K562 (cell line): ENCODE measurements at regions not wholly inside any gene's neighbourhood (a gene's known extent, or its start where the extent isn't known, plus 50 kb on each side); places are given as distances from the start of the nearest gene placed in this dataset.

Source experiments
- ATAC-seq: fragments of 200-7000 bp; cut with Tn5 transposase; 3 replicates; pipeline ENCODE4 v1.9.1; 2020; ENCODE audit warnings: moderate library complexity
- BruUV-seq: library from RNA; stranded (reverse); fragments of 400-500 nt; replicated peaks from 2 replicates; lab custom pipeline; 2021; lab: Mats Ljungman, UMichigan
- CTCF ChIA-PET: fragments of 300-600 bp; formaldehyde crosslinking; extraction: SDS; loops from one replicate; lab custom pipeline; 2021; ENCODE audit warnings: low intra/inter-chr PET ratio; lab: Yijun Ruan, JAX
- POLR2A ChIA-PET: fragments of 300-600, 350-650 bp; sonication (Branson Sonifier 250); formaldehyde crosslinking; extraction: SDS; loops from one replicate; lab custom pipeline; 2021; ENCODE audit warnings: antibody characterized with exemption, inconsistent platforms; lab: Yijun Ruan, JAX
- DNase-seq, 4 experiments: peaks; one replicate each; pipeline versions ENCODE4 v3.0.0 to v3.0.0-alpha.2; 2011 to 2018; ENCODE audit warnings: low spot score in 3 of 4, mixed read lengths in 3 of 4; ENCODE audit errors: extremely low read depth in 1 of 4
- FAIRE-seq: peaks from 2 replicates; lab custom pipeline; 2011; peaks lifted over from hg19 to GRCh38; lab: Jason Lieb, UNC
- H2AFZ ChIP-seq: 2 replicates; pipeline ENCODE4 v1.6.0; 2011; ENCODE audit warnings: low read depth, low read length, control low read depth, inconsistent platforms
- H3K27ac ChIP-seq: fragments of 200-600 bp; 3 replicates; pipeline ENCODE4 v1.8.0; 2011; ENCODE audit warnings: low read depth, mild to moderate bottlenecking, control low read depth, inconsistent platforms, low read length, moderate library complexity, mixed read lengths; ENCODE audit errors: extremely low read depth
- H3K27me3 ChIP-seq, 2 experiments: fragments of 300-600 bp in 1 of 2; 2 replicates in 1 of 2; 3 replicates in 1 of 2; pipeline versions ENCODE4 v1.6.0 to v1.8.0; 2011; ENCODE audit warnings: inconsistent platforms in 2 of 2, low read length in 2 of 2, mild to moderate bottlenecking in 1 of 2, mixed read lengths in 1 of 2, moderate library complexity in 1 of 2; ENCODE audit not compliant: control insufficient read depth in 2 of 2, insufficient read depth in 2 of 2
- H3K36me3 ChIP-seq: fragments of 300-600 bp; 3 replicates; pipeline ENCODE4 v1.8.0; 2011; ENCODE audit warnings: mild to moderate bottlenecking, low read length, inconsistent platforms; ENCODE audit not compliant: control insufficient read depth, insufficient read depth
- H3K4me1 ChIP-seq, 2 experiments: fragments of 200-600 bp in 1 of 2; replicated peaks in 1 of 2; 2 replicates in 1 of 2; 3 replicates in 1 of 2; pipeline versions ENCODE4 v1.5.1 to v1.8.0; 2011; ENCODE audit warnings: inconsistent platforms in 2 of 2, low read length in 2 of 2, mild to moderate bottlenecking in 1 of 2, mixed read lengths in 1 of 2, moderate library complexity in 1 of 2; ENCODE audit not compliant: control insufficient read depth in 2 of 2, insufficient read depth in 2 of 2
- H3K4me2 ChIP-seq: 2 replicates; pipeline ENCODE4 v1.6.1; 2011; ENCODE audit warnings: low read length, control low read depth, inconsistent platforms, mixed read lengths; ENCODE audit not compliant: insufficient read depth
- H3K4me3 ChIP-seq: fragments of 200-600 bp; sonication (generic), shearing (Covaris generic); 2 replicates; pipeline ENCODE4 v1.5.1; 2016; ENCODE audit warnings: control low read depth, inconsistent platforms
- H3K79me2 ChIP-seq: fragments of 200-600 bp; 3 replicates; pipeline ENCODE4 v1.8.0; 2011; ENCODE audit warnings: low read length, inconsistent platforms; ENCODE audit not compliant: control insufficient read depth, insufficient read depth
- H3K9ac ChIP-seq, 2 experiments: 2 replicates each; pipeline versions ENCODE4 v1.6.0 to v1.6.1; 2011; ENCODE audit warnings: low read depth in 2 of 2, low read length in 2 of 2, control low read depth in 1 of 2, inconsistent platforms in 1 of 2, mild to moderate bottlenecking in 1 of 2, mixed read lengths in 1 of 2; ENCODE audit not compliant: insufficient read depth in 1 of 2
- H3K9me1 ChIP-seq: one replicate; pipeline ENCODE4 v1.6.0; 2011; ENCODE audit warnings: inconsistent platforms, mild to moderate bottlenecking, low read length, moderate library complexity; ENCODE audit not compliant: control insufficient read depth, insufficient read depth
- H3K9me3 ChIP-seq: replicated peaks from 2 replicates; pipeline ENCODE4 v1.5.1; 2011; ENCODE audit warnings: low read depth, low read length, inconsistent platforms; ENCODE audit not compliant: control insufficient read depth, insufficient read depth
- H4K20me1 ChIP-seq: replicated peaks from 2 replicates; pipeline ENCODE4 v1.6.1; 2011; ENCODE audit warnings: low read length, inconsistent platforms, mixed read lengths; ENCODE audit not compliant: control insufficient read depth, insufficient read depth
- DIDO1 ChIP-seq: fragments of 450-650 bp; IDR thresholded peaks from 2 replicates; pipeline ENCODE4 v1.6.1; 2016; ENCODE audit warnings: low read depth, missing biosample characterization, missing genetic modification characterization
- KAT2B ChIP-seq: IDR thresholded peaks from one replicate; pipeline ENCODE4 v1.6.1; 2012; ENCODE audit warnings: low read depth, mild to moderate bottlenecking, control low read depth, inconsistent platforms, low read length, moderate library complexity
- NONO ChIP-seq, 2 experiments: fragments of 200-400 bp in 1 of 2; fragments of 450-650 bp in 1 of 2; formaldehyde crosslinking in 1 of 2; IDR thresholded peaks; 2 replicates each; pipeline ENCODE4 v1.6.1; 2017; ENCODE audit warnings: low read depth in 2 of 2, mild to moderate bottlenecking in 2 of 2, moderate library complexity in 2 of 2, low read length in 1 of 2
- NUFIP1 ChIP-seq: fragments of 450-650 bp; IDR thresholded peaks from 2 replicates; pipeline ENCODE4 v1.6.1; 2018; ENCODE audit not compliant: partially characterized antibody
- STAT5B ChIP-seq: fragments of 250-450 bp; sonication (Bioruptor Pico); IDR thresholded peaks from 2 replicates; pipeline ENCODE4 v1.8.0; 2021; ENCODE audit warnings: mild to moderate bottlenecking, inconsistent platforms
- in situ Hi-C: fragments of 300-500 bp; cut with MboI; formaldehyde crosslinking; loops from 4 replicates; pipeline ENCODE4 v1.15.0; 2018; ENCODE audit warnings: inconsistent platforms, mixed read lengths
- intact Hi-C: fragments of 100-400 bp; cut with micrococcal nuclease; formaldehyde crosslinking; loops from 2 replicates; pipeline ENCODE4 v1.14.2; 2022
- TF ChIP-seq, protein P1 (sequence below): fragments of 250-450 bp; sonication (Bioruptor Pico); IDR thresholded peaks from 2 replicates; pipeline ENCODE4 v1.5.0; 2021; ENCODE audit warnings: mild to moderate bottlenecking, borderline replicate concordance
- TF ChIP-seq, protein P2 (sequence below): fragments of 250-450 bp; sonication (Bioruptor Pico); IDR thresholded peaks from 2 replicates; pipeline ENCODE4 v1.4.0; 2020; ENCODE audit warnings: borderline replicate concordance
- TF ChIP-seq, protein P3 (sequence below): fragments of 250-450 bp; sonication (Bioruptor Pico); IDR thresholded peaks from 2 replicates; pipeline ENCODE4 v1.5.0; 2021
- TF ChIP-seq, protein P4 (sequence below): fragments of 450-650 bp; IDR thresholded peaks from 2 replicates; pipeline ENCODE4 v1.7.0; 2016; ENCODE audit warnings: borderline replicate concordance
- TF ChIP-seq, protein P5 (sequence below): fragments of 450-650 bp; IDR thresholded peaks from 2 replicates; pipeline ENCODE4 v1.6.1; 2016; ENCODE audit warnings: antibody characterized with exemption
- TF ChIP-seq, protein P6 (sequence below): fragments of 450-650 bp; IDR thresholded peaks from 2 replicates; pipeline ENCODE4 v1.6.1; 2016; ENCODE audit warnings: missing biosample characterization, missing genetic modification characterization

DNA sequence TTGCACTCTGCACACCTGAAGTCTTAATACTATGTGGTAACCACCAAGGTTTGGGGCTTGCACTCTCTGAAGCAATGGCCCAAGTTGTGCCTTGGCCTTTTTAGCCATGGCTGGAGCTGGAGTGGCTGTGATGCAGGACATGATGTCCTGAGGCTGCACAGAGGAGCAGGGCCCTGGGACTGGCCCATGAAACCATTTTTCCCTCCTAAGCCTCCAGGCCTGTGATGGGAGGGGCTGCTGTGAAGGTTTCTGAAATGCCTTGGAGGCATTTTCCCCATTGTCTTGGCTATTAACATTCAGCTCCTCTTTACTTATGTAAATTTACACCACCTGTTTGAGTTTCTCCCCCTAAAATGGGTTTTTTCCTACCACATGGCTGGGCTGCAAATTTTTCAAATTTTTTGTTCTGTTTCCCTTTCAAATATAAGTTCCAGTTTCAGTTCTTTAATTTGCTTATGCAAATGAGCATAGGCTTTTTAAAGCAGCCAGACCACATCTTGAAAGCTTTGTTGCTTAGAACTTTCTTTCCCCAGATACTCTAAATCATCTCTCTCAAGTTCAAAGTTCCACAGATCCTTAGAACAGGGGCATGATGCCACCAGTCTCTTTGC, 237.4 kb upstream of the DMAC1 start:
- TF ChIP-seq STAT5B (CRISPR knock-in tag) (no peak), KAT2B (no peak), NUFIP1 (no peak), NONO (IDR thresholded peaks at IDR 0.05; ENCODE audit: low read depth in 2 of 2, low read length in 1 of 2) (no peak), DIDO1 (tag) (no peak)
- TF ChIP-seq, protein P1, sequence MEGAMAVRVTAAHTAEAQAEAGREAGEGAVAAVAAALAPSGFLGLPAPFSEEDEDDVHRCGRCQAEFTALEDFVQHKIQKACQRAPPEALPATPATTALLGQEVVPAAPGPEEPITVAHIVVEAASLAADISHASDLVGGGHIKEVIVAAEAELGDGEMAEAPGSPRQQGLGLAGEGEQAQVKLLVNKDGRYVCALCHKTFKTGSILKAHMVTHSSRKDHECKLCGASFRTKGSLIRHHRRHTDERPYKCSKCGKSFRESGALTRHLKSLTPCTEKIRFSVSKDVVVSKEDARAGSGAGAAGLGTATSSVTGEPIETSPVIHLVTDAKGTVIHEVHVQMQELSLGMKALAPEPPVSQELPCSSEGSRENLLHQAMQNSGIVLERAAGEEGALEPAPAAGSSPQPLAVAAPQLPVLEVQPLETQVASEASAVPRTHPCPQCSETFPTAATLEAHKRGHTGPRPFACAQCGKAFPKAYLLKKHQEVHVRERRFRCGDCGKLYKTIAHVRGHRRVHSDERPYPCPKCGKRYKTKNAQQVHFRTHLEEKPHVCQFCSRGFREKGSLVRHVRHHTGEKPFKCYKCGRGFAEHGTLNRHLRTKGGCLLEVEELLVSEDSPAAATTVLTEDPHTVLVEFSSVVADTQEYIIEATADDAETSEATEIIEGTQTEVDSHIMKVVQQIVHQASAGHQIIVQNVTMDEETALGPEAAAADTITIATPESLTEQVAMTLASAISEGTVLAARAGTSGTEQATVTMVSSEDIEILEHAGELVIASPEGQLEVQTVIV (CRISPR knock-in tag), result no peak
- TF ChIP-seq, protein P2, sequence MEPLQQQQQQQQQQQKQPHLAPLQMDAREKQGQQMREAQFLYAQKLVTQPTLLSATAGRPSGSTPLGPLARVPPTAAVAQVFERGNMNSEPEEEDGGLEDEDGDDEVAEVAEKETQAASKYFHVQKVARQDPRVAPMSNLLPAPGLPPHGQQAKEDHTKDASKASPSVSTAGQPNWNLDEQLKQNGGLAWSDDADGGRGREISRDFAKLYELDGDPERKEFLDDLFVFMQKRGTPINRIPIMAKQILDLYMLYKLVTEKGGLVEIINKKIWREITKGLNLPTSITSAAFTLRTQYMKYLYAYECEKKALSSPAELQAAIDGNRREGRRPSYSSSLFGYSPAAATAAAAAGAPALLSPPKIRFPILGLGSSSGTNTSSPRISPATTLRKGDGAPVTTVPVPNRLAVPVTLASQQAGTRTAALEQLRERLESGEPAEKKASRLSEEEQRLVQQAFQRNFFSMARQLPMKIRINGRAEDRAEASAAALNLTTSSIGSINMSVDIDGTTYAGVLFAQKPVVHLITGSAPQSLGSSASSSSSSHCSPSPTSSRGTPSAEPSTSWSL (CRISPR knock-in tag), result no peak
- TF ChIP-seq, protein P3, sequence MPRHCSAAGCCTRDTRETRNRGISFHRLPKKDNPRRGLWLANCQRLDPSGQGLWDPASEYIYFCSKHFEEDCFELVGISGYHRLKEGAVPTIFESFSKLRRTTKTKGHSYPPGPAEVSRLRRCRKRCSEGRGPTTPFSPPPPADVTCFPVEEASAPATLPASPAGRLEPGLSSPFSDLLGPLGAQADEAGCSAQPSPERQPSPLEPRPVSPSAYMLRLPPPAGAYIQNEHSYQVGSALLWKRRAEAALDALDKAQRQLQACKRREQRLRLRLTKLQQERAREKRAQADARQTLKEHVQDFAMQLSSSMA (CRISPR knock-in tag), result no peak
- TF ChIP-seq, protein P4, sequence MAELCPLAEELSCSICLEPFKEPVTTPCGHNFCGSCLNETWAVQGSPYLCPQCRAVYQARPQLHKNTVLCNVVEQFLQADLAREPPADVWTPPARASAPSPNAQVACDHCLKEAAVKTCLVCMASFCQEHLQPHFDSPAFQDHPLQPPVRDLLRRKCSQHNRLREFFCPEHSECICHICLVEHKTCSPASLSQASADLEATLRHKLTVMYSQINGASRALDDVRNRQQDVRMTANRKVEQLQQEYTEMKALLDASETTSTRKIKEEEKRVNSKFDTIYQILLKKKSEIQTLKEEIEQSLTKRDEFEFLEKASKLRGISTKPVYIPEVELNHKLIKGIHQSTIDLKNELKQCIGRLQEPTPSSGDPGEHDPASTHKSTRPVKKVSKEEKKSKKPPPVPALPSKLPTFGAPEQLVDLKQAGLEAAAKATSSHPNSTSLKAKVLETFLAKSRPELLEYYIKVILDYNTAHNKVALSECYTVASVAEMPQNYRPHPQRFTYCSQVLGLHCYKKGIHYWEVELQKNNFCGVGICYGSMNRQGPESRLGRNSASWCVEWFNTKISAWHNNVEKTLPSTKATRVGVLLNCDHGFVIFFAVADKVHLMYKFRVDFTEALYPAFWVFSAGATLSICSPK, result no peak
- TF ChIP-seq, protein P5, sequence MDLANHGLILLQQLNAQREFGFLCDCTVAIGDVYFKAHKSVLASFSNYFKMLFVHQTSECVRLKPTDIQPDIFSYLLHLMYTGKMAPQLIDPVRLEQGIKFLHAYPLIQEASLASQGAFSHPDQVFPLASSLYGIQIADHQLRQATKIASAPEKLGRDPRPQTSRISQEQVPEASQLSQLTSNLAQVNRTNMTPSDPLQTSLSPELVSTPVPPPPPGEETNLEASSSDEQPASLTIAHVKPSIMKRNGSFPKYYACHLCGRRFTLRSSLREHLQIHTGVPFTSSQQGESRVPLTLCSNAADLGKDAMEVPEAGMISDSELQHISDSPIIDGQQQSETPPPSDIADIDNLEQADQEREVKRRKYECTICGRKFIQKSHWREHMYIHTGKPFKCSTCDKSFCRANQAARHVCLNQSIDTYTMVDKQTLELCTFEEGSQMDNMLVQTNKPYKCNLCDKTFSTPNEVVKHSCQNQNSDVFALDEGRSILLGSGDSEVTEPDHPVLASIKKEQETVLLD, result no peak
- TF ChIP-seq, protein P6, sequence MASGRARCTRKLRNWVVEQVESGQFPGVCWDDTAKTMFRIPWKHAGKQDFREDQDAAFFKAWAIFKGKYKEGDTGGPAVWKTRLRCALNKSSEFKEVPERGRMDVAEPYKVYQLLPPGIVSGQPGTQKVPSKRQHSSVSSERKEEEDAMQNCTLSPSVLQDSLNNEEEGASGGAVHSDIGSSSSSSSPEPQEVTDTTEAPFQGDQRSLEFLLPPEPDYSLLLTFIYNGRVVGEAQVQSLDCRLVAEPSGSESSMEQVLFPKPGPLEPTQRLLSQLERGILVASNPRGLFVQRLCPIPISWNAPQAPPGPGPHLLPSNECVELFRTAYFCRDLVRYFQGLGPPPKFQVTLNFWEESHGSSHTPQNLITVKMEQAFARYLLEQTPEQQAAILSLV (tag), result no peak
- Histone ChIP-seq H2AFZ (no peak overlapping the region), H3K27ac (no peak overlapping the region), H4K20me1 (no peaks in the 10 kb centered on the region), H3K9ac (no peak overlapping the region), H3K9me1 (no peaks in the 10 kb centered on the region), H3K4me1 (no peaks in the 10 kb centered on the region), H3K36me3 (no peaks in the 10 kb centered on the region), H3K79me2 (no peaks in the 10 kb centered on the region), H3K4me2 (no peak overlapping the region), H3K4me3 (no peak overlapping the region), H3K27me3 (no peaks in the 10 kb centered on the region), H3K9me3 (no peaks in the 10 kb centered on the region)
- BruUV-seq, result no TSS peak
- in situ Hi-C loops (no loop called here), intact Hi-C loops (no loop called here)
- no peak for ATAC-seq
- DNase-seq, result no peak
- FAIRE-seq, result no peak
- CTCF ChIA-PET, result no interaction called here
- POLR2A ChIA-PET, result interaction anchor here (0.6 kb wide), 1 partner anchor 279 kb away, joined by 3 read pairs; no protein-coding TSS in a partner anchor
